SK-N-SH treated with all-trans-retinoic acid at 6 μM for 48 hours (cell line): ENCODE measurements at regions not wholly inside any gene's neighbourhood (a gene's known extent, or its start where the extent isn't known, plus 50 kb on each side); places are given as distances from the start of the nearest gene placed in this dataset.

Experiments used
- ATAC-seq: fragments of 200-7000 bp; cut with Tn5 transposase; 3 replicates; pipeline ENCODE4 v1.9.1; 2020; ENCODE audit warnings: mild to moderate bottlenecking, moderate library complexity
- ARNTL ChIP-seq: fragments of 450-650 bp; formaldehyde crosslinking; IDR thresholded peaks from 2 replicates; pipeline ENCODE4 v1.5.0; 2020; ENCODE audit warnings: low read depth, mild to moderate bottlenecking, moderate library complexity, borderline replicate concordance
- CSDC2 ChIP-seq: fragments of 250-450 bp; sonication (Bioruptor Pico); IDR thresholded peaks from 2 replicates; pipeline ENCODE4 v1.5.0; 2020; ENCODE audit warnings: mild to moderate bottlenecking, moderate library complexity
- ESRRG ChIP-seq: fragments of 250-450 bp; sonication (Bioruptor Pico); IDR thresholded peaks from 2 replicates; pipeline ENCODE4 v1.6.1; 2021; ENCODE audit warnings: mild to moderate bottlenecking
- GLIS3 ChIP-seq: fragments of 250-450 bp; sonication (Bioruptor Pico); IDR thresholded peaks from 2 replicates; pipeline ENCODE4 v1.5.0; 2020; ENCODE audit warnings: mild to moderate bottlenecking, moderate library complexity
- ISL1 ChIP-seq: fragments of 250-450 bp; sonication (Bioruptor Pico); IDR thresholded peaks from 2 replicates; pipeline ENCODE4 v2.1.2; 2022; ENCODE audit warnings: mild to moderate bottlenecking, moderate library complexity
- OSR1 ChIP-seq: fragments of 250-450 bp; sonication (Bioruptor Pico); IDR thresholded peaks from 2 replicates; pipeline ENCODE4 v1.8.0; 2022; ENCODE audit warnings: moderate library complexity, mild to moderate bottlenecking, inconsistent platforms
- PPARA ChIP-seq: fragments of 250-450 bp; sonication (Bioruptor Pico); IDR thresholded peaks from 2 replicates; pipeline ENCODE4 v1.5.0; 2020; ENCODE audit warnings: mild to moderate bottlenecking, borderline replicate concordance
- SNAI2 ChIP-seq: fragments of 250-450 bp; sonication (Bioruptor Pico); IDR thresholded peaks from 2 replicates; pipeline ENCODE4 v1.5.0; 2020; ENCODE audit warnings: mild to moderate bottlenecking, moderate library complexity
- TOX ChIP-seq: fragments of 250-450 bp; sonication (Bioruptor Pico); IDR thresholded peaks from 2 replicates; pipeline ENCODE4 v1.8.0; 2021; ENCODE audit warnings: mild to moderate bottlenecking, moderate library complexity, borderline replicate concordance
- ZFP3 ChIP-seq: fragments of 250-450 bp; sonication (Bioruptor Pico); IDR thresholded peaks from 2 replicates; pipeline ENCODE4 v1.5.0; 2020; ENCODE audit warnings: mild to moderate bottlenecking, moderate library complexity
- ZFP30 ChIP-seq: fragments of 450-650 bp; formaldehyde crosslinking; IDR thresholded peaks from 2 replicates; pipeline ENCODE4 v1.5.0; 2022; ENCODE audit warnings: mild to moderate bottlenecking, moderate library complexity
- ZNF8 ChIP-seq: fragments of 450-650 bp; formaldehyde crosslinking; IDR thresholded peaks from 2 replicates; pipeline ENCODE4 v1.5.0; 2020; ENCODE audit warnings: mild to moderate bottlenecking, moderate library complexity
- TF ChIP-seq, protein P1 (sequence below): fragments of 250-450 bp; sonication (Bioruptor Pico); IDR thresholded peaks from 2 replicates; pipeline ENCODE4 v1.8.0; 2021; ENCODE audit warnings: low read depth, mild to moderate bottlenecking, moderate library complexity, borderline replicate concordance
- TF ChIP-seq, protein P2 (sequence below): fragments of 250-450 bp; sonication (Bioruptor Pico); IDR thresholded peaks from 2 replicates; pipeline ENCODE4 v1.8.0; 2020; ENCODE audit warnings: mild to moderate bottlenecking, moderate library complexity, borderline replicate concordance
- TF ChIP-seq, protein P3 (sequence below): fragments of 250-450 bp; sonication (Bioruptor Pico); IDR thresholded peaks from 2 replicates; pipeline ENCODE4 v1.5.1; 2020; ENCODE audit warnings: low read depth, mild to moderate bottlenecking, moderate library complexity
- TF ChIP-seq, protein P4 (sequence below): fragments of 250-450 bp; sonication (Bioruptor Pico); IDR thresholded peaks from 2 replicates; pipeline ENCODE4 v1.5.1; 2021; ENCODE audit warnings: mild to moderate bottlenecking, moderate library complexity
- TF ChIP-seq, protein P5 (sequence below): fragments of 250-450 bp; sonication (Bioruptor Pico); IDR thresholded peaks from 2 replicates; pipeline ENCODE4 v1.5.0; 2020; ENCODE audit warnings: mild to moderate bottlenecking, moderate library complexity

DNA sequence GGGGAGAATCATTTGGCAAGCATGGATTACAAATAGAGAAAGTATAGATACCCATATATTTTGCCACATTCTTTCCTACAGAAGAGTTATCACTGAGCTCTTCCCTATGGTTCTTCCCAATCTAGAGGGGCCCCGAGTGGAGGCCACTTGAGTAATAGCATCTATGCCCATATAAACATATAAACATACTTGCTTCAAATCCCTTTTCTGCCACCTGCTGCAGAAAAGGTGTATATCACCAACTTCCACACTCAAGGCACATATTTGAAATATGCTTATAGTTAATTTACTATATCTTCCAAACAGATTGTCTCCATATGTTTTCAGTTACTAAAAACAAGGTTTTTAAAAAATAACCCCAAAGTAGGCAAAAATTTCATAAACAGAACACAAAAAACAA lies 642.8 kb upstream of the DIPK2B start (continued):
- no peak for TF ChIP-seq ISL1 (CRISPR knock-in tag)
- no peak for TF ChIP-seq ZFP3 (CRISPR knock-in tag)

DNA sequence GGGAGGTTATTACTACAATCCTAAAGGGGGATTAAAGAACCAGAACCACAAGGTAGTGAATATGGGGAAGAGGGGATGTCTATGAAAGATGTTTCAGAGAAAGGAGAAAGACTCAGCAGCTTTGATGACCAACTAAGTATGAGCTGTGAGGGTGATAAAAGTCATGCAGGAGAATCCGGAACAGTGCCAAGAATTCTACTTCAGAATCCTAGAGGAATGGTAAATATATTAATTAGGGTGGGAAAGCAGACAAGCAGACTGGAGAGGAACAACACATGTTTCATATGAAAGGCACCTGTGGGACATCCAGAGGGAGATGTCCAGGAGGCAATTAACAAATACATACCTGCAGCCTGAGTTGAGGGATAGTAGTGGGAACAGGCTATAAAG lies 642.2 kb upstream of the DIPK2B start:
- peak; percentile 25 for ATAC-seq
- TF ChIP-seq, protein P1, sequence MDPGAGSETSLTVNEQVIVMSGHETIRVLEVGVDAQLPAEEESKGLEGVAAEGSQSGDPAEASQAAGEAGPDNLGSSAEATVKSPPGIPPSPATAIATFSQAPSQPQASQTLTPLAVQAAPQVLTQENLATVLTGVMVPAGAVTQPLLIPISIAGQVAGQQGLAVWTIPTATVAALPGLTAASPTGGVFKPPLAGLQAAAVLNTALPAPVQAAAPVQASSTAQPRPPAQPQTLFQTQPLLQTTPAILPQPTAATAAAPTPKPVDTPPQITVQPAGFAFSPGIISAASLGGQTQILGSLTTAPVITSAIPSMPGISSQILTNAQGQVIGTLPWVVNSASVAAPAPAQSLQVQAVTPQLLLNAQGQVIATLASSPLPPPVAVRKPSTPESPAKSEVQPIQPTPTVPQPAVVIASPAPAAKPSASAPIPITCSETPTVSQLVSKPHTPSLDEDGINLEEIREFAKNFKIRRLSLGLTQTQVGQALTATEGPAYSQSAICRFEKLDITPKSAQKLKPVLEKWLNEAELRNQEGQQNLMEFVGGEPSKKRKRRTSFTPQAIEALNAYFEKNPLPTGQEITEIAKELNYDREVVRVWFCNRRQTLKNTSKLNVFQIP (CRISPR knock-in tag): no peak
- TF ChIP-seq PPARA (CRISPR knock-in tag): no peak
- TF ChIP-seq, protein P2, sequence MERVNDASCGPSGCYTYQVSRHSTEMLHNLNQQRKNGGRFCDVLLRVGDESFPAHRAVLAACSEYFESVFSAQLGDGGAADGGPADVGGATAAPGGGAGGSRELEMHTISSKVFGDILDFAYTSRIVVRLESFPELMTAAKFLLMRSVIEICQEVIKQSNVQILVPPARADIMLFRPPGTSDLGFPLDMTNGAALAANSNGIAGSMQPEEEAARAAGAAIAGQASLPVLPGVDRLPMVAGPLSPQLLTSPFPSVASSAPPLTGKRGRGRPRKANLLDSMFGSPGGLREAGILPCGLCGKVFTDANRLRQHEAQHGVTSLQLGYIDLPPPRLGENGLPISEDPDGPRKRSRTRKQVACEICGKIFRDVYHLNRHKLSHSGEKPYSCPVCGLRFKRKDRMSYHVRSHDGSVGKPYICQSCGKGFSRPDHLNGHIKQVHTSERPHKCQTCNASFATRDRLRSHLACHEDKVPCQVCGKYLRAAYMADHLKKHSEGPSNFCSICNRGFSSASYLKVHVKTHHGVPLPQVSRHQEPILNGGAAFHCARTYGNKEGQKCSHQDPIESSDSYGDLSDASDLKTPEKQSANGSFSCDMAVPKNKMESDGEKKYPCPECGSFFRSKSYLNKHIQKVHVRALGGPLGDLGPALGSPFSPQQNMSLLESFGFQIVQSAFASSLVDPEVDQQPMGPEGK (CRISPR knock-in tag): no peak
- TF ChIP-seq, protein P3, sequence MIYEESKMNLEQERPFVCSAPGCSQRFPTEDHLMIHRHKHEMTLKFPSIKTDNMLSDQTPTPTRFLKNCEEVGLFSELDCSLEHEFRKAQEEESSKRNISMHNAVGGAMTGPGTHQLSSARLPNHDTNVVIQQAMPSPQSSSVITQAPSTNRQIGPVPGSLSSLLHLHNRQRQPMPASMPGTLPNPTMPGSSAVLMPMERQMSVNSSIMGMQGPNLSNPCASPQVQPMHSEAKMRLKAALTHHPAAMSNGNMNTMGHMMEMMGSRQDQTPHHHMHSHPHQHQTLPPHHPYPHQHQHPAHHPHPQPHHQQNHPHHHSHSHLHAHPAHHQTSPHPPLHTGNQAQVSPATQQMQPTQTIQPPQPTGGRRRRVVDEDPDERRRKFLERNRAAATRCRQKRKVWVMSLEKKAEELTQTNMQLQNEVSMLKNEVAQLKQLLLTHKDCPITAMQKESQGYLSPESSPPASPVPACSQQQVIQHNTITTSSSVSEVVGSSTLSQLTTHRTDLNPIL (CRISPR knock-in tag): no peak
- TF ChIP-seq, protein P4, sequence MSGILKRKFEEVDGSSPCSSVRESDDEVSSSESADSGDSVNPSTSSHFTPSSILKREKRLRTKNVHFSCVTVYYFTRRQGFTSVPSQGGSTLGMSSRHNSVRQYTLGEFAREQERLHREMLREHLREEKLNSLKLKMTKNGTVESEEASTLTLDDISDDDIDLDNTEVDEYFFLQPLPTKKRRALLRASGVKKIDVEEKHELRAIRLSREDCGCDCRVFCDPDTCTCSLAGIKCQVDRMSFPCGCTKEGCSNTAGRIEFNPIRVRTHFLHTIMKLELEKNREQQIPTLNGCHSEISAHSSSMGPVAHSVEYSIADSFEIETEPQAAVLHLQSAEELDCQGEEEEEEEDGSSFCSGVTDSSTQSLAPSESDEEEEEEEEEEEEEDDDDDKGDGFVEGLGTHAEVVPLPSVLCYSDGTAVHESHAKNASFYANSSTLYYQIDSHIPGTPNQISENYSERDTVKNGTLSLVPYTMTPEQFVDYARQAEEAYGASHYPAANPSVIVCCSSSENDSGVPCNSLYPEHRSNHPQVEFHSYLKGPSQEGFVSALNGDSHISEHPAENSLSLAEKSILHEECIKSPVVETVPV: no peak
- TF ChIP-seq ARNTL (CRISPR knock-in tag): no peak
- no peak for TF ChIP-seq CSDC2 (CRISPR knock-in tag)
- no peak for TF ChIP-seq OSR1 (CRISPR knock-in tag)
- TF ChIP-seq ZFP30 (CRISPR knock-in tag): no peak

DNA sequence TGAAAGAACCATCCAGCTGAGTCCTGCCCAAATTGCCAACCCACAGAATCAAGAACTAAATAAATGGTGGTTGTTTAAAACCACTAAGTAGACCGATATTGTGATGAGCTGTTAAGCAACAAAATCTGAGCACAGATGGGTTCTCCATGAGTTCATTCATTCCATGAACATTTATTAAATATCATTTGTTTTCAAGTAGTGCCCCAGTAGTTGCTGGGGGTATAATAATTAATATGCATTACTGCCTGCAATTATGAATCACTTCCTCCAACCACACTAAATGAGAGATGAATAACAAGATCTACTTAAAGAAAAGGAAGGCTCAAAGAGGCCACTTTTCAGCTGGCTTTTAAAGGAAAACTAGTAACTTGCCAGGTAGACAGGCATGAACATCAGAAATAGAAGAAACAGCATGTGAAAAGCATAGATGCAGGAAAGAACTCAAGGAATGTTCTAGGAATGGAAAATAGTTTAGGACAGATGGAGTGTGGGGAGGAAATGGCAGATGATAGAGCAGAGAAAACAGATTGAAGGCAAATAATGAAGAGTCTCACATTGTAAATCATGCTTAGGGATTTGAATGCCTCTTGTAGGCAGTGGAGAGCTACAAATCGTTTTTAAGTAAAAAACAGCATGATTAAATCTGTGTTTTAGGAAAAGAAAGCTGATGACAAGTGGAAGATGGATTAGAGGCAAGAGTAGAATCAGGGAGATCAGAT lies 641.7 kb upstream of the DIPK2B start:
- peak; percentile 42 for ATAC-seq
- TF ChIP-seq, protein P1 (CRISPR knock-in tag): no peak
- TF ChIP-seq, protein P5, sequence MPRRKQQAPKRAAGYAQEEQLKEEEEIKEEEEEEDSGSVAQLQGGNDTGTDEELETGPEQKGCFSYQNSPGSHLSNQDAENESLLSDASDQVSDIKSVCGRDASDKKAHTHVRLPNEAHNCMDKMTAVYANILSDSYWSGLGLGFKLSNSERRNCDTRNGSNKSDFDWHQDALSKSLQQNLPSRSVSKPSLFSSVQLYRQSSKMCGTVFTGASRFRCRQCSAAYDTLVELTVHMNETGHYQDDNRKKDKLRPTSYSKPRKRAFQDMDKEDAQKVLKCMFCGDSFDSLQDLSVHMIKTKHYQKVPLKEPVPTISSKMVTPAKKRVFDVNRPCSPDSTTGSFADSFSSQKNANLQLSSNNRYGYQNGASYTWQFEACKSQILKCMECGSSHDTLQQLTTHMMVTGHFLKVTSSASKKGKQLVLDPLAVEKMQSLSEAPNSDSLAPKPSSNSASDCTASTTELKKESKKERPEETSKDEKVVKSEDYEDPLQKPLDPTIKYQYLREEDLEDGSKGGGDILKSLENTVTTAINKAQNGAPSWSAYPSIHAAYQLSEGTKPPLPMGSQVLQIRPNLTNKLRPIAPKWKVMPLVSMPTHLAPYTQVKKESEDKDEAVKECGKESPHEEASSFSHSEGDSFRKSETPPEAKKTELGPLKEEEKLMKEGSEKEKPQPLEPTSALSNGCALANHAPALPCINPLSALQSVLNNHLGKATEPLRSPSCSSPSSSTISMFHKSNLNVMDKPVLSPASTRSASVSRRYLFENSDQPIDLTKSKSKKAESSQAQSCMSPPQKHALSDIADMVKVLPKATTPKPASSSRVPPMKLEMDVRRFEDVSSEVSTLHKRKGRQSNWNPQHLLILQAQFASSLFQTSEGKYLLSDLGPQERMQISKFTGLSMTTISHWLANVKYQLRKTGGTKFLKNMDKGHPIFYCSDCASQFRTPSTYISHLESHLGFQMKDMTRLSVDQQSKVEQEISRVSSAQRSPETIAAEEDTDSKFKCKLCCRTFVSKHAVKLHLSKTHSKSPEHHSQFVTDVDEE (CRISPR knock-in tag): no peak
- TF ChIP-seq GLIS3 (no peak), TOX (CRISPR knock-in tag) (no peak), SNAI2 (CRISPR knock-in tag) (no peak), ZNF8 (CRISPR knock-in tag) (no peak), CSDC2 (CRISPR knock-in tag) (no peak), ZFP30 (CRISPR knock-in tag) (no peak), ESRRG (CRISPR knock-in tag) (no peak), ZFP3 (CRISPR knock-in tag) (no peak)
- TF ChIP-seq, protein P3 (CRISPR knock-in tag): no peak
